Hepatocyte (in vitro differentiated cells): ENCODE measurements at regions not wholly inside any gene's neighbourhood (a gene's known extent, or its start where the extent isn't known, plus 50 kb on each side); places are given as distances from the start of the nearest gene placed in this dataset.

Source experiments
- DNase-seq: peaks from one replicate; pipeline ENCODE4 v3.0.0-alpha.2; 2016; ENCODE audit warnings: low spot score
- H2AFZ ChIP-seq: fragments of 200-600 bp; sonication (generic); 2 replicates; pipeline ENCODE4 v1.6.0; 2016; ENCODE audit warnings: antibody characterized with exemption, mild to moderate bottlenecking
- H3K27ac ChIP-seq: fragments of 200-600 bp; sonication (generic); 2 replicates; pipeline ENCODE4 v1.5.1; 2016; ENCODE audit warnings: mild to moderate bottlenecking
- H3K27me3 ChIP-seq: fragments of 200-600 bp; sonication (generic); 2 replicates; pipeline ENCODE4 v1.6.1; 2016
- H3K36me3 ChIP-seq: fragments of 200-600 bp; sonication (generic); replicated peaks from 2 replicates; pipeline ENCODE4 v1.5.1; 2016; ENCODE audit warnings: low read depth; ENCODE audit not compliant: insufficient read depth
- H3K4me1 ChIP-seq: fragments of 200-600 bp; sonication (generic); 2 replicates; pipeline ENCODE4 v1.5.1; 2016; ENCODE audit warnings: mild to moderate bottlenecking, moderate library complexity; ENCODE audit not compliant: insufficient read depth
- H3K4me2 ChIP-seq: fragments of 200-600 bp; sonication (generic); 2 replicates; pipeline ENCODE4 v1.6.0; 2016
- H3K4me3 ChIP-seq: fragments of 200-600 bp; sonication (generic); 2 replicates; pipeline ENCODE4 v1.5.1; 2016; ENCODE audit warnings: mild to moderate bottlenecking
- H3K79me2 ChIP-seq: fragments of 200-600 bp; sonication (generic); 2 replicates; pipeline ENCODE4 v1.6.0; 2017; ENCODE audit warnings: mild to moderate bottlenecking
- H3K9me2 ChIP-seq: fragments of 200-600 bp; sonication (generic); replicated peaks from 2 replicates; pipeline ENCODE4 v1.6.0; 2017; ENCODE audit warnings: mild to moderate bottlenecking; ENCODE audit not compliant: insufficient read depth
- H3K9me3 ChIP-seq: fragments of 200-600 bp; sonication (generic); 2 replicates; pipeline ENCODE4 v1.5.1; 2016; ENCODE audit warnings: low read depth, mild to moderate bottlenecking
- H4K20me1 ChIP-seq: fragments of 200-600 bp; sonication (generic); 2 replicates; pipeline ENCODE4 v1.6.0; 2016; ENCODE audit warnings: mild to moderate bottlenecking; ENCODE audit not compliant: insufficient read depth, poor library complexity, severe bottlenecking
- CTCF ChIP-seq: fragments of 200-600 bp; sonication (generic); IDR thresholded peaks from 2 replicates; pipeline ENCODE4 v1.5.1; 2016; ENCODE audit warnings: antibody characterized with exemption, mild to moderate bottlenecking; ENCODE audit not compliant: poor library complexity
- EZH2 ChIP-seq: fragments of 200-600 bp; sonication (generic); IDR thresholded peaks from 2 replicates; pipeline ENCODE4 v1.6.1; 2016; ENCODE audit warnings: antibody characterized with exemption, mild to moderate bottlenecking, borderline replicate concordance
- EZH2phosphoT487 ChIP-seq: fragments of 200-600 bp; sonication (generic); IDR thresholded peaks from one replicate; pipeline ENCODE4 v1.6.1; 2018; ENCODE audit warnings: antibody characterized with exemption, mild to moderate bottlenecking, low read depth, moderate library complexity; ENCODE audit not compliant: unreplicated experiment, severe bottlenecking
- WGBS: methylation state at CpG from one replicate; pipeline ENCODE4 v1.1.6; 2016; ENCODE audit warnings: low lambda C conversion rate; ENCODE audit errors: missing lambda C conversion rate; 5-methylcytosine and 5-hydroxymethylcytosine counted together

- no peaks in the 10 kb centered on the region for H4K20me1 ChIP-seq
- H3K36me3 ChIP-seq = no peaks in the 10 kb centered on the region
- no peak overlapping the region for H3K4me2 ChIP-seq
- no peak overlapping the region for H3K4me3 ChIP-seq
- H3K27me3 ChIP-seq = no peaks in the 10 kb centered on the region
- H3K27ac ChIP-seq = no peak overlapping the region
- TF ChIP-seq EZH2phosphoT487 = no peak
- TF ChIP-seq CTCF = no peak
- no peak for TF ChIP-seq EZH2
- H3K9me3 ChIP-seq = no peaks in the 10 kb centered on the region
- 82% methylated on average over 2 of the region's 2 CpGs for WGBS
- no peak for DNase-seq
- H3K79me2 ChIP-seq = no peaks in the 10 kb centered on the region
- no peaks in the 10 kb centered on the region for H3K9me2 ChIP-seq
- no peak overlapping the region for H2AFZ ChIP-seq
- H3K4me1 ChIP-seq = no peaks in the 10 kb centered on the region
Measured at GRCh38 chr1:187185389-187185788, 356.6 kb downstream of the PLA2G4A start.

- H3K79me2 ChIP-seq = no peaks in the 10 kb centered on the region
- no peaks in the 10 kb centered on the region for H4K20me1 ChIP-seq
- H3K4me3 ChIP-seq = no peak overlapping the region
- TF ChIP-seq EZH2phosphoT487 = no peak
- TF ChIP-seq CTCF = no peak
- no peak for TF ChIP-seq EZH2
- H3K4me1 ChIP-seq = no peaks in the 10 kb centered on the region
- no peak overlapping the region for H3K4me2 ChIP-seq
- H3K27me3 ChIP-seq = no peaks in the 10 kb centered on the region
- H3K27ac ChIP-seq = no peak overlapping the region
- no peak for DNase-seq
- H3K9me2 ChIP-seq = no peaks in the 10 kb centered on the region
- no peak overlapping the region for H2AFZ ChIP-seq
- no peaks in the 10 kb centered on the region for H3K36me3 ChIP-seq
- no peaks in the 10 kb centered on the region for H3K9me3 ChIP-seq
Measured at GRCh38 chr1:187197685-187198084, 368.9 kb downstream of the PLA2G4A start.

- Histone ChIP-seq H2AFZ (no peak overlapping the region), H3K4me3 (no peak overlapping the region), H3K9me2 (no peaks in the 10 kb centered on the region), H3K79me2 (no peaks in the 10 kb centered on the region), H4K20me1 (no peaks in the 10 kb centered on the region), H3K36me3 (no peaks in the 10 kb centered on the region), H3K9me3 (no peaks in the 10 kb centered on the region), H3K27ac (no peak overlapping the region), H3K4me2 (no peak overlapping the region), H3K4me1 (no peaks in the 10 kb centered on the region), H3K27me3 (no peaks in the 10 kb centered on the region)
- WGBS = 76% methylated on average over 5 of the region's 5 CpGs
- TF ChIP-seq EZH2phosphoT487 (no peak), CTCF (no peak)
- DNase-seq = no peak
Measured at GRCh38 chr1:187203257-187203656, 374.5 kb downstream of the PLA2G4A start.

GRCh38 chr1:187212377-187212776, 383.6 kb downstream of the PLA2G4A start:
- 88% methylated on average over 2 of the region's 2 CpGs for WGBS
- H4K20me1 ChIP-seq = no peaks in the 10 kb centered on the region

More at GRCh38 chr1:187212377-187212776, 383.6 kb downstream of the PLA2G4A start:
- no peak for DNase-seq
- no peaks in the 10 kb centered on the region for H3K9me2 ChIP-seq
- H3K36me3 ChIP-seq = no peaks in the 10 kb centered on the region
- no peaks in the 10 kb centered on the region for H3K79me2 ChIP-seq
- no peaks in the 10 kb centered on the region for H3K9me3 ChIP-seq
- H3K27ac ChIP-seq = no peak overlapping the region
- H3K4me1 ChIP-seq = no peaks in the 10 kb centered on the region
- no peak for TF ChIP-seq EZH2
- no peak for TF ChIP-seq EZH2phosphoT487
- TF ChIP-seq CTCF = no peak
- H2AFZ ChIP-seq = no peak overlapping the region
- no peak overlapping the region for H3K4me3 ChIP-seq
- H3K4me2 ChIP-seq = no peak overlapping the region
- H3K27me3 ChIP-seq = no peaks in the 10 kb centered on the region
